HFFc6 (cell line): ENCODE measurements at regions not wholly inside any gene's neighbourhood (a gene's known extent, or its start where the extent isn't known, plus 50 kb on each side); places are given as distances from the start of the nearest gene placed in this dataset.
A peak's percentile ranks its signal among the peaks of the same experiment; 100 is the strongest.

ENCODE experiments used
- DNase-seq: peaks from one replicate; pipeline ENCODE4 v3.0.0-alpha.2; 2018
- H3K27ac Mint-ChIP-seq: 2 replicates; pipeline ENCODE4 v1.8.0; 2020; ENCODE audit warnings: mild to moderate bottlenecking, mixed read lengths
- H3K27me3 Mint-ChIP-seq: 2 replicates; pipeline ENCODE4 v1.8.0; 2021; ENCODE audit warnings: mild to moderate bottlenecking, moderate library complexity, mixed read lengths; ENCODE audit not compliant: insufficient read depth
- H3K36me3 Mint-ChIP-seq: 2 replicates; pipeline ENCODE4 v1.8.0; 2021; ENCODE audit warnings: low read depth, mixed read lengths
- H3K4me1 Mint-ChIP-seq: 2 replicates; pipeline ENCODE4 v1.8.0; 2020; ENCODE audit warnings: low read depth, mixed read lengths
- H3K4me3 Mint-ChIP-seq: 2 replicates; pipeline ENCODE4 v1.8.0; 2020; ENCODE audit warnings: mild to moderate bottlenecking, moderate library complexity, mixed read lengths
- H3K9me3 Mint-ChIP-seq: 2 replicates; pipeline ENCODE4 v1.8.0; 2020; ENCODE audit warnings: mild to moderate bottlenecking, mixed read lengths
- TF ChIP-seq, protein P1 (sequence below): fragments of 200-600 bp; sonication (generic); IDR thresholded peaks from 2 replicates; pipeline ENCODE4 v1.5.0; 2021; ENCODE audit warnings: antibody characterized with exemption, mild to moderate bottlenecking

DNA sequence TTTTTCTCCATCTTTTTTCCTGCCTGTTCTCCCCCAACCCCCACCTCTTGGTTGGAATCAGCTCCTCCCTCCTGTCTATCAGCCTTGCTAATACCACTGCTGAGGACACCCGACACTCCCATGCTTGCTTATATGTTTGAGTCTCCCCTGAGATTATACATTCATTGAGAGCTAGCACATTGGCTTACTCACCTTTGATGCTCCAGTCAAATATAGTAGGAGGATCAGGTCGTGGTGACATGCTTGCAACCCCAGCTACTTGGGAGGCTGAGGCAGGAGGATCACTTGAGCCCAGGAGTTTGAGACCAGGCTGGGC, 91.5 kb upstream of the CCBE1 start:
- peaks cover 24% of the 10 kb centered on the region for H3K4me1 Mint-ChIP-seq
- peaks cover 2% of the 10 kb centered on the region for H3K27me3 Mint-ChIP-seq
- no peaks in the 10 kb centered on the region for H3K9me3 Mint-ChIP-seq
- peak overlapping the region; percentile 85 for H3K4me3 Mint-ChIP-seq
- TF ChIP-seq, protein P1, sequence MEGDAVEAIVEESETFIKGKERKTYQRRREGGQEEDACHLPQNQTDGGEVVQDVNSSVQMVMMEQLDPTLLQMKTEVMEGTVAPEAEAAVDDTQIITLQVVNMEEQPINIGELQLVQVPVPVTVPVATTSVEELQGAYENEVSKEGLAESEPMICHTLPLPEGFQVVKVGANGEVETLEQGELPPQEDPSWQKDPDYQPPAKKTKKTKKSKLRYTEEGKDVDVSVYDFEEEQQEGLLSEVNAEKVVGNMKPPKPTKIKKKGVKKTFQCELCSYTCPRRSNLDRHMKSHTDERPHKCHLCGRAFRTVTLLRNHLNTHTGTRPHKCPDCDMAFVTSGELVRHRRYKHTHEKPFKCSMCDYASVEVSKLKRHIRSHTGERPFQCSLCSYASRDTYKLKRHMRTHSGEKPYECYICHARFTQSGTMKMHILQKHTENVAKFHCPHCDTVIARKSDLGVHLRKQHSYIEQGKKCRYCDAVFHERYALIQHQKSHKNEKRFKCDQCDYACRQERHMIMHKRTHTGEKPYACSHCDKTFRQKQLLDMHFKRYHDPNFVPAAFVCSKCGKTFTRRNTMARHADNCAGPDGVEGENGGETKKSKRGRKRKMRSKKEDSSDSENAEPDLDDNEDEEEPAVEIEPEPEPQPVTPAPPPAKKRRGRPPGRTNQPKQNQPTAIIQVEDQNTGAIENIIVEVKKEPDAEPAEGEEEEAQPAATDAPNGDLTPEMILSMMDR = no peak
- no peak for DNase-seq
- peak overlapping the region; percentile 95 for H3K27ac Mint-ChIP-seq
- H3K36me3 Mint-ChIP-seq = no peaks in the 10 kb centered on the region

DNA sequence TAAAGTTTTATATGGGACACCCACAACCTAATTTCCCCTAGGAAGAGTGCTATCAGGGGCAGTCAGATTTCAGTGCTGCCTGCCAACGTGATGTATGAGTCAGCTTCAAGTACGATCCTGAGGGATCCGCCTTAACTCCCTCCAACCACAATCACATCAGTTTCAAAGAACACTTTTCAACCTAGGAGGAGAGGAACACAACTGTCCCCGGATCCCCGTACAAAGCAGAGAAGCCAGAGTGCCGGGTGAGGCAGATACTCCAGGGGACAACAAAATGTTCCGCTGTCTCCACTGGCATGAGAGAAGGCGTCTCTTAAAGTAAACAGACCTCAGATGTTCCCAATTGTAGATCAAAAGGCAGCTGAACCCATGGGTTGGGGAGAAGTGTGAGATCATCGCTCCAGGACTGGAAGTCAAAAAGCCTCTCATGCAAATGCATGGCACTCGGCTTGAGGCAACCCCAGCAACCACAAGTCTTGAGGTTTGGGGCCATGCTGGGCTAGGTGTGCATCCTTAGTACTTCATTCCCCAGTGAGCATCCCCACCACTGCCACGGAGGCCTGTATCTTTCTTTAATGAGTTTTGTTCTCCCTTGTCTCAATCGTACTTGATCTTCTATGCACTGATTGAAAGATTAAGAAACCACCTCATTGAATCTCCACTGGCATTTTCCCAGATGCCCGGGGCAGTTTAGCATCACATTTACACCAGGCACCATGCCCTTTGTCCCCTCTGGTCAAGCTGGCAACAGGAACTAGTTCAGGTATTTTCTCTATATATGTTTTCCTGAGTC, 91.0 kb upstream of the CCBE1 start:
- Mint-ChIP-seq H3K4me1 (peaks cover 29% of the 10 kb centered on the region), H3K36me3 (no peaks in the 10 kb centered on the region), H3K4me3 (peak overlapping the region; percentile 85), H3K27ac (peak overlapping the region; percentile 95), H3K27me3 (peaks cover 2% of the 10 kb centered on the region; the same call in 1 of the 2 replicates), H3K9me3 (no peaks in the 10 kb centered on the region)
- peak; percentile 58 for DNase-seq
- TF ChIP-seq, protein P1 = no peak

DNA sequence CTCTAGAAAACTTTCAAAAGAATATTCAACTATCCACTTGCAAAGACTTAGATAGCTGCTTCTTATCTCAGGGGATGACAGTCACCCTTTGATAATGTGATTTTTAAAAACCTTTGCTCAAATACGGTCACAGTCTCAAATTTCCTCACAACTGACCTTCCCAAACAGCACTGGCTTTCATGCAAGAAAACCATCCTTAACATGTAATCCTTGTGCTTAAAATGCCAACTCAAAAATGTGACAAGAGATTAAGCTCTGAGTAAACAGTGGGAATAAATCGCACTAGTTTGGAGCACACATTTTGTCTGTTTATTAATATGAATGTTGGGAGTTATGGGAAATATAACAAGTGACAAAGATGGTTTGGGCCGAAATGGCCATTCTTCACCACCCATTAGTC, 87.5 kb upstream of the CCBE1 start:
- H3K36me3 Mint-ChIP-seq = no peaks in the 10 kb centered on the region
- no peak for DNase-seq
- H3K27me3 Mint-ChIP-seq = no peaks in the 10 kb centered on the region
- no peak overlapping the region for H3K27ac Mint-ChIP-seq
- TF ChIP-seq, protein P1 = no peak
- peaks cover 49% of the 10 kb centered on the region for H3K4me1 Mint-ChIP-seq
- H3K4me3 Mint-ChIP-seq = no peak overlapping the region
- no peaks in the 10 kb centered on the region for H3K9me3 Mint-ChIP-seq

DNA sequence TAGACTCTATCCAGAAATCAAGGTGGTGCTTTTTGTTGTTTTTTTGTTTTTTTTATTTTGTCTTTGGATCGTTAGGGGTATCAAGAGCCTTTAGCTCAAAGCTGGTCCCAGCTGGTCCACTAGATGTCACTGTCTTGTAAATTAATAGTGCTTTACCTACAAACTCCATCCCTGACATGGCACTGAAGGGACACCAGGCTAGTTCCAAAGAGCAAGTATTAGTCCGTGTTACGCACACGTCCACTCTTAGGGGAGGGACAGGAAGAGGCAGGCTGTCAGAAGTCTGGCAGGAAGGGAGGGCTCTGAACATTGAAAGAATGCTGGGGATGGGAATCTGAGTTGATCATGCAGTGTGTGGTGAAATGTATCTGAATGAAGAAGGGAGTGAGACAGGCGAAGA, 85.9 kb upstream of the CCBE1 start:
- peak; percentile 84 for DNase-seq
- Mint-ChIP-seq H3K4me3 (peak overlapping the region; percentile 75), H3K9me3 (no peaks in the 10 kb centered on the region), H3K36me3 (no peaks in the 10 kb centered on the region), H3K27ac (peak overlapping the region; percentile 89), H3K27me3 (no peaks in the 10 kb centered on the region), H3K4me1 (peaks cover 53% of the 10 kb centered on the region)
- TF ChIP-seq, protein P1 = peak; percentile 84

DNA sequence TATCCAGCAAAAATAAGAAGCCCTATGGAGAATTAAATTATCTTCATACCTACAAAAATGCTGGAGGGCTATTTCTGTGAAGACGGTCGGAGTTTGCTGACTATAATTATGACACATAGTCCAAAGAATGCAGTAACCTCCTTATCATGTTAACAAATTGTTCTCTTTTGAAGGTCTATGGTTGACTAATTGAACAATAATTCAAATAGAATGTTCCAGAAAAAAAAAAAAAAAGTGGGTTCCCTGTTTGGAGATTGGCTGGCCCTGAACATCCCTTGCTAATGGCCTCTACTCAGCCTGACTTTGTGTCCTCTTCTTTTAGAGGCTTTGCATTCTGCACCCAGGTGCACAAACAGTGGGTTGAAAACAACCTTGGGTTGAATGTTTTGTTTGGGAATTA, 82.8 kb upstream of the CCBE1 start:
- peak; percentile 86 for DNase-seq
- H3K9me3 Mint-ChIP-seq = peaks cover 20% of the 10 kb centered on the region
- peaks cover 17% of the 10 kb centered on the region for H3K36me3 Mint-ChIP-seq
- H3K4me1 Mint-ChIP-seq = peaks cover 43% of the 10 kb centered on the region
- H3K4me3 Mint-ChIP-seq = peak overlapping the region; percentile 53; the same call in 1 of the 2 replicates
- peak overlapping the region; percentile 66 for H3K27ac Mint-ChIP-seq
- H3K27me3 Mint-ChIP-seq = no peaks in the 10 kb centered on the region
- TF ChIP-seq, protein P1 = no peak
